A549 (cell line): ENCODE measurements at regions not wholly inside any gene's neighbourhood (a gene's known extent, or its start where the extent isn't known, plus 50 kb on each side); places are given as distances from the start of the nearest gene placed in this dataset.

Experiments
- ATAC-seq, 2 experiments: fragments of 200-7000 bp in 1 of 2; fragments of >200 bp in 1 of 2; cut with Nextera tagmentation in 1 of 2; cut with Tn5 transposase in 1 of 2; 3 replicates each; pipeline versions ENCODE4 v1.8.0 to v1.9.1; 2018 to 2020; ENCODE audit warnings: mild to moderate bottlenecking in 1 of 2, moderate library complexity in 1 of 2
- CTCF ChIA-PET: fragments of 300-600 bp; sonication (Branson Sonifier 250); formaldehyde crosslinking; extraction: SDS; loops from one replicate; lab custom pipeline; 2021; ENCODE audit warnings: antibody characterized with exemption, inconsistent platforms; lab: Yijun Ruan, JAX
- POLR2A ChIA-PET: fragments of 350-600 bp; formaldehyde crosslinking; extraction: SDS; loops from one replicate; lab custom pipeline; 2021; ENCODE audit warnings: antibody characterized with exemption, inconsistent platforms; lab: Yijun Ruan, JAX
- DNase-seq, 2 experiments: peaks; one replicate each; pipeline versions ENCODE4 v3.0.0 to v3.0.0-alpha.2; 2011 to 2016; ENCODE audit warnings: low read depth in 1 of 2, low spot score in 1 of 2
- FAIRE-seq: peaks from 2 replicates; lab custom pipeline; 2011; peaks lifted over from hg19 to GRCh38; lab: Jason Lieb, UNC
- H3K27ac ChIP-seq, 2 experiments: fragments of >200 bp; sonication (Bioruptor Twin); formaldehyde crosslinking; 3 replicates each; pipeline ENCODE4 v1.5.1; 2016 to 2017
- H3K4me1 ChIP-seq: fragments of >200 bp; sonication (Bioruptor Twin); formaldehyde crosslinking; 3 replicates; pipeline ENCODE4 v1.6.1; 2016
- H3K4me2 ChIP-seq: fragments of >200 bp; sonication (Bioruptor Twin); formaldehyde crosslinking; 3 replicates; pipeline ENCODE4 v1.6.1; 2016
- H3K4me3 ChIP-seq: fragments of >200 bp; sonication (Bioruptor Twin); formaldehyde crosslinking; 3 replicates; pipeline ENCODE4 v1.5.1; 2016
- H3K9me3 ChIP-seq: fragments of >200 bp; sonication (Bioruptor Twin); formaldehyde crosslinking; 3 replicates; pipeline ENCODE4 v1.6.1; 2016
- CEBPB ChIP-seq, 2 experiments: fragments of >200 bp in 1 of 2; sonication (Bioruptor Twin) in 1 of 2; formaldehyde crosslinking in 1 of 2; IDR thresholded peaks; 2 replicates each; pipeline ENCODE4 v1.6.1; 2012 to 2016
- EHF ChIP-seq: fragments of 250-450 bp; sonication (Bioruptor Pico); IDR thresholded peaks from 2 replicates; pipeline ENCODE4 v1.5.0; 2020; ENCODE audit warnings: mild to moderate bottlenecking
- EHMT2 ChIP-seq: fragments of 200-600 bp; sonication (generic); IDR thresholded peaks from 2 replicates; pipeline ENCODE4 v1.6.1; 2016; ENCODE audit warnings: antibody characterized with exemption, low read depth, mild to moderate bottlenecking, moderate library complexity
- FOSB ChIP-seq: fragments of 250-450 bp; sonication (Bioruptor Pico); IDR thresholded peaks from 2 replicates; pipeline ENCODE4 v1.5.0; 2020; ENCODE audit warnings: mild to moderate bottlenecking, moderate library complexity
- FOXS1 ChIP-seq: fragments of 250-450 bp; sonication (Bioruptor Pico); IDR thresholded peaks from 2 replicates; pipeline ENCODE4 v1.5.0; 2020; ENCODE audit warnings: mild to moderate bottlenecking, moderate library complexity
- GATA3 ChIP-seq: IDR thresholded peaks from 2 replicates; pipeline ENCODE4 v1.6.1; 2012; ENCODE audit warnings: borderline replicate concordance
- HEYL ChIP-seq: fragments of 250-450 bp; sonication (Bioruptor Pico); IDR thresholded peaks from 2 replicates; pipeline ENCODE4 v1.8.0; 2021; ENCODE audit warnings: mild to moderate bottlenecking, moderate library complexity
- HOXB13 ChIP-seq: fragments of 250-450 bp; sonication (Bioruptor Pico); IDR thresholded peaks from 2 replicates; pipeline ENCODE4 v1.5.0; 2020; ENCODE audit warnings: low read depth, mild to moderate bottlenecking, moderate library complexity
- HOXB5 ChIP-seq: fragments of 250-450 bp; sonication (Bioruptor Pico); IDR thresholded peaks from 2 replicates; pipeline ENCODE4 v1.5.0; 2020; ENCODE audit warnings: mild to moderate bottlenecking, moderate library complexity
- MAZ ChIP-seq: fragments of 150-350 bp; IDR thresholded peaks from 2 replicates; pipeline ENCODE4 v1.6.1; 2014; ENCODE audit warnings: antibody characterized with exemption, low read depth, low read length, borderline replicate concordance
- NFE2L2 ChIP-seq: fragments of 150-350 bp; conservative IDR thresholded peaks from 2 replicates; pipeline ENCODE4 v1.6.1; 2014; ENCODE audit warnings: low read length
- POLR2A ChIP-seq: IDR thresholded peaks from 2 replicates; pipeline ENCODE4 v1.6.1; 2012; ENCODE audit warnings: mild to moderate bottlenecking, low read length
- RAD21 ChIP-seq, 2 experiments: fragments of >200 bp in 1 of 2; sonication (Bioruptor Twin) in 1 of 2; formaldehyde crosslinking in 1 of 2; IDR thresholded peaks in 1 of 2; conservative IDR thresholded peaks in 1 of 2; 2 replicates in 1 of 2; 3 replicates in 1 of 2; pipeline ENCODE4 v1.6.1; 2012 to 2018; ENCODE audit warnings: inconsistent platforms in 1 of 2
- TFCP2L1 ChIP-seq: fragments of 250-450 bp; sonication (Bioruptor Pico); IDR thresholded peaks from 2 replicates; pipeline ENCODE4 v1.5.0; 2021; ENCODE audit warnings: mild to moderate bottlenecking
- ZFP36 ChIP-seq: fragments of 450-650 bp; IDR thresholded peaks from 2 replicates; pipeline ENCODE4 v1.6.1; 2014; ENCODE audit warnings: borderline replicate concordance; ENCODE audit not compliant: partially characterized antibody
- WGBS: methylation state at CpG from one replicate; pipeline ENCODE4 v1.1.6; 2017; ENCODE audit errors: missing lambda C conversion rate; 5-methylcytosine and 5-hydroxymethylcytosine counted together
- TF ChIP-seq, protein P1 (sequence below): fragments of >200 bp; sonication (Bioruptor Twin); formaldehyde crosslinking; IDR thresholded peaks from 2 replicates; pipeline ENCODE4 v1.6.1; 2016
- TF ChIP-seq, protein P2 (sequence below): IDR thresholded peaks from 2 replicates; pipeline ENCODE4 v1.6.1; 2012
- TF ChIP-seq, protein P3 (sequence below): fragments of 200-600 bp; sonication (generic); IDR thresholded peaks from 2 replicates; pipeline ENCODE4 v1.6.1; 2016; ENCODE audit warnings: antibody characterized with exemption, mild to moderate bottlenecking, moderate library complexity
- TF ChIP-seq, protein P4 (sequence below): IDR thresholded peaks from 2 replicates; pipeline ENCODE4 v1.6.1; 2012; ENCODE audit warnings: low read depth, borderline replicate concordance
- TF ChIP-seq, protein P5 (sequence below): IDR thresholded peaks from 2 replicates; pipeline ENCODE4 v1.6.1; 2012
- TF ChIP-seq, protein P6 (sequence below): fragments of 250-450 bp; sonication (Bioruptor Pico); IDR thresholded peaks from 2 replicates; pipeline ENCODE4 v1.5.0; 2021; ENCODE audit warnings: mild to moderate bottlenecking, moderate library complexity, borderline replicate concordance

DNA sequence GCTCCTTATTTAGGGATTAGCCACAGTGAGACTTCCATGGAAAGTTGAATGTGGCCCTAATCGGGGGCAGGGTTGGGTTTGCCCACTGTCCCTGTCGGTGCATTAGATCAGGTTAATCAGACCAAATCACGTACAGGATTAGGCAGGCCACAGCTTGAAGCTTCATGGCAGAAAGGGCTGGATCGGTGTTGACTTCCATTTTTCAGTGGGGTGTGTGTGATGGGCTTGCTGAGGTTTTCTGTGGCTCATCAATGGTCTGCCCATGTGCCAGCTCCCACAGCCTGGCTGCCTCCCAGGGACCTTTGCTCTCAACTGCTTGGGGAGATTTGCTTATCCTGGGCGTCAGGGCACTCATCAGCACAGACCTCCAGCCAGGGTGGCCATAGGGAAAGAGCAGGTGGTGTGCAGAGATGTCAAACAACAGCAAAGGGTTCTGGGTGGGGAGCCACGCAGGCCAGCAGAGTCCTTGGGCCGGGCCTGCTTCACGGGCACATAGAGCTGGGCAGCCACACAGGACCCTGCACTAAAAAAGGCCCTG is 130.7 kb downstream of the TFAP2C start:
- CTCF ChIA-PET = interaction anchor here (1.4 kb wide), 1 partner anchor 130 kb away, joined by 6 read pairs; no protein-coding TSS in a partner anchor
- no peaks in the 10 kb centered on the region for H3K4me1 ChIP-seq
- DNase-seq = no peak
- no peaks in the 10 kb centered on the region for H3K9me3 ChIP-seq
- H3K4me3 ChIP-seq = no peak overlapping the region
- H3K27ac ChIP-seq = no peak overlapping the region
- WGBS = 82% methylated on average over 8 of the region's 8 CpGs
- TF ChIP-seq, protein P1, sequence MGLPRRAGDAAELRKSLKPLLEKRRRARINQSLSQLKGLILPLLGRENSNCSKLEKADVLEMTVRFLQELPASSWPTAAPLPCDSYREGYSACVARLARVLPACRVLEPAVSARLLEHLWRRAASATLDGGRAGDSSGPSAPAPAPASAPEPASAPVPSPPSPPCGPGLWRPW = no peak
- no peak for TF ChIP-seq EHF
- no peak for TF ChIP-seq ZFP36
- TF ChIP-seq, protein P2, sequence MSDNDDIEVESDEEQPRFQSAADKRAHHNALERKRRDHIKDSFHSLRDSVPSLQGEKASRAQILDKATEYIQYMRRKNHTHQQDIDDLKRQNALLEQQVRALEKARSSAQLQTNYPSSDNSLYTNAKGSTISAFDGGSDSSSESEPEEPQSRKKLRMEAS = no peak
- TF ChIP-seq, protein P3, sequence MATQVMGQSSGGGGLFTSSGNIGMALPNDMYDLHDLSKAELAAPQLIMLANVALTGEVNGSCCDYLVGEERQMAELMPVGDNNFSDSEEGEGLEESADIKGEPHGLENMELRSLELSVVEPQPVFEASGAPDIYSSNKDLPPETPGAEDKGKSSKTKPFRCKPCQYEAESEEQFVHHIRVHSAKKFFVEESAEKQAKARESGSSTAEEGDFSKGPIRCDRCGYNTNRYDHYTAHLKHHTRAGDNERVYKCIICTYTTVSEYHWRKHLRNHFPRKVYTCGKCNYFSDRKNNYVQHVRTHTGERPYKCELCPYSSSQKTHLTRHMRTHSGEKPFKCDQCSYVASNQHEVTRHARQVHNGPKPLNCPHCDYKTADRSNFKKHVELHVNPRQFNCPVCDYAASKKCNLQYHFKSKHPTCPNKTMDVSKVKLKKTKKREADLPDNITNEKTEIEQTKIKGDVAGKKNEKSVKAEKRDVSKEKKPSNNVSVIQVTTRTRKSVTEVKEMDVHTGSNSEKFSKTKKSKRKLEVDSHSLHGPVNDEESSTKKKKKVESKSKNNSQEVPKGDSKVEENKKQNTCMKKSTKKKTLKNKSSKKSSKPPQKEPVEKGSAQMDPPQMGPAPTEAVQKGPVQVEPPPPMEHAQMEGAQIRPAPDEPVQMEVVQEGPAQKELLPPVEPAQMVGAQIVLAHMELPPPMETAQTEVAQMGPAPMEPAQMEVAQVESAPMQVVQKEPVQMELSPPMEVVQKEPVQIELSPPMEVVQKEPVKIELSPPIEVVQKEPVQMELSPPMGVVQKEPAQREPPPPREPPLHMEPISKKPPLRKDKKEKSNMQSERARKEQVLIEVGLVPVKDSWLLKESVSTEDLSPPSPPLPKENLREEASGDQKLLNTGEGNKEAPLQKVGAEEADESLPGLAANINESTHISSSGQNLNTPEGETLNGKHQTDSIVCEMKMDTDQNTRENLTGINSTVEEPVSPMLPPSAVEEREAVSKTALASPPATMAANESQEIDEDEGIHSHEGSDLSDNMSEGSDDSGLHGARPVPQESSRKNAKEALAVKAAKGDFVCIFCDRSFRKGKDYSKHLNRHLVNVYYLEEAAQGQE = no peak
- no peak for TF ChIP-seq POLR2A
- no peak for TF ChIP-seq HOXB13 (CRISPR knock-in tag)
- TF ChIP-seq RAD21 (conservative IDR thresholded peaks at IDR 0.05 in 1 of 2, IDR thresholded peaks at IDR 0.05 in 1 of 2) = no peak
- TF ChIP-seq, protein P4, sequence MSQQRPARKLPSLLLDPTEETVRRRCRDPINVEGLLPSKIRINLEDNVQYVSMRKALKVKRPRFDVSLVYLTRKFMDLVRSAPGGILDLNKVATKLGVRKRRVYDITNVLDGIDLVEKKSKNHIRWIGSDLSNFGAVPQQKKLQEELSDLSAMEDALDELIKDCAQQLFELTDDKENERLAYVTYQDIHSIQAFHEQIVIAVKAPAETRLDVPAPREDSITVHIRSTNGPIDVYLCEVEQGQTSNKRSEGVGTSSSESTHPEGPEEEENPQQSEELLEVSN = no peak
- no peak for TF ChIP-seq FOXS1 (CRISPR knock-in tag)
- no peak for TF ChIP-seq NFE2L2
- no peak for TF ChIP-seq CEBPB (IDR thresholded peaks at IDR 0.05)
- no peak for TF ChIP-seq TFCP2L1 (CRISPR knock-in tag)
- TF ChIP-seq MAZ = no peak
- TF ChIP-seq, protein P5, sequence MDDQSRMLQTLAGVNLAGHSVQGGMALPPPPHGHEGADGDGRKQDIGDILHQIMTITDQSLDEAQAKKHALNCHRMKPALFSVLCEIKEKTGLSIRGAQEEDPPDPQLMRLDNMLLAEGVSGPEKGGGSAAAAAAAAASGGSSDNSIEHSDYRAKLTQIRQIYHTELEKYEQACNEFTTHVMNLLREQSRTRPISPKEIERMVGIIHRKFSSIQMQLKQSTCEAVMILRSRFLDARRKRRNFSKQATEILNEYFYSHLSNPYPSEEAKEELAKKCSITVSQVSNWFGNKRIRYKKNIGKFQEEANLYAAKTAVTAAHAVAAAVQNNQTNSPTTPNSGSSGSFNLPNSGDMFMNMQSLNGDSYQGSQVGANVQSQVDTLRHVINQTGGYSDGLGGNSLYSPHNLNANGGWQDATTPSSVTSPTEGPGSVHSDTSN = no peak
- no peak for TF ChIP-seq HEYL
- TF ChIP-seq GATA3 = no peak
- TF ChIP-seq EHMT2 = no peak
- TF ChIP-seq, protein P6, sequence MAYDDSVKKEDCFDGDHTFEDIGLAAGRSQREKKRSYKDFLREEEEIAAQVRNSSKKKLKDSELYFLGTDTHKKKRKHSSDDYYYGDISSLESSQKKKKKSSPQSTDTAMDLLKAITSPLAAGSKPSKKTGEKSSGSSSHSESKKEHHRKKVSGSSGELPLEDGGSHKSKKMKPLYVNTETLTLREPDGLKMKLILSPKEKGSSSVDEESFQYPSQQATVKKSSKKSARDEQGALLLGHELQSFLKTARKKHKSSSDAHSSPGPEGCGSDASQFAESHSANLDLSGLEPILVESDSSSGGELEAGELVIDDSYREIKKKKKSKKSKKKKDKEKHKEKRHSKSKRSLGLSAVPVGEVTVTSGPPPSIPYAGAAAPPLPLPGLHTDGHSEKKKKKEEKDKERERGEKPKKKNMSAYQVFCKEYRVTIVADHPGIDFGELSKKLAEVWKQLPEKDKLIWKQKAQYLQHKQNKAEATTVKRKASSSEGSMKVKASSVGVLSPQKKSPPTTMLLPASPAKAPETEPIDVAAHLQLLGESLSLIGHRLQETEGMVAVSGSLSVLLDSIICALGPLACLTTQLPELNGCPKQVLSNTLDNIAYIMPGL (CRISPR knock-in tag) = no peak
- no peak for ATAC-seq
- POLR2A ChIA-PET = no interaction called here
- no peak overlapping the region for H3K4me2 ChIP-seq
- FAIRE-seq = no peak

DNA sequence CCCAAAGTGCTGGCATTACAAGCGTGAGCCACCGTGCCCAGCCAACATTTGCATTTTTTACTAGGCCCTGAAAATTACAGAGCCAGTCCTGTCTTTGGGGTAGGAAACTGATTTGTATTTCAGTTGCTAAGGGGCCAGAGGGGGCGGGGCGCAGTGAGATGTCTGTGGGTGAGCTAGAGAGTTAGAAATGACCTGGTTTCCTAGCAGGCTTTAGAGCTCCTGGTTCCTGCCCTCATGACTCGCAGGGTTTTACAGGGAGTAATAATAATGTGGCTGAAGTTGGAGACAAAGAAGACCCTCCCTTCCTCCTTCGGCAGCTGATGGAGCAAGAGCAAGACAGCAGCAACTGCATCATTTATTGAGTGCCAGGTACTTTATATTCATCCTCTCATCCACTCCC is 131.5 kb downstream of the TFAP2C start:
- no peak overlapping the region for H3K4me3 ChIP-seq
- no peak for ATAC-seq
- no peaks in the 10 kb centered on the region; the same call in 2 of the 3 replicates for H3K4me1 ChIP-seq
- H3K27ac ChIP-seq = no peak overlapping the region
- no peak for TF ChIP-seq POLR2A
- no peak for TF ChIP-seq HEYL
- no peak for TF ChIP-seq HOXB5
- no peak for TF ChIP-seq RAD21 (conservative IDR thresholded peaks at IDR 0.05 in 1 of 2, IDR thresholded peaks at IDR 0.05 in 1 of 2)
- TF ChIP-seq GATA3 = no peak
- no peak for TF ChIP-seq FOSB (CRISPR knock-in tag)
- no peak for TF ChIP-seq MAZ
- TF ChIP-seq, protein P3 = no peak
- TF ChIP-seq NFE2L2 = no peak
- 89% methylated on average over 6 of the region's 6 CpGs for WGBS
- H3K9me3 ChIP-seq = no peaks in the 10 kb centered on the region
- no peak overlapping the region for H3K4me2 ChIP-seq
- no peak for DNase-seq
- no peak for FAIRE-seq
- ChIA-PET CTCF (interaction anchor here (0.7 to 1.4 kb wide), 2 partner anchors 13 to 130 kb away, joined by 3 to 6 read pairs; no protein-coding TSS in a partner anchor), POLR2A (no interaction called here)
